Prostate gland (tissue), 2 donors: ENCODE measurements at regions not wholly inside any gene's neighbourhood (a gene's known extent, or its start where the extent isn't known, plus 50 kb on each side); places are given as distances from the start of the nearest gene placed in this dataset.

Experiments
- POLR2AphosphoS5 ChIP-seq: sonication (generic); formaldehyde crosslinking; IDR thresholded peaks from one replicate; pipeline ENCODE4 v1.6.1; 2017; ENCODE audit warnings: antibody characterized with exemption
- TF ChIP-seq, protein P1 (sequence below), 4 experiments: fragments of 200-600 bp in 2 of 4; fragments of 450-650 bp in 2 of 4; sonication (generic) in 2 of 4; IDR thresholded peaks; 1 replicate in 3 of 4; 2 replicates in 1 of 4; pipeline ENCODE4 v1.5.1; 2016 to 2019; ENCODE audit warnings: antibody characterized with exemption in 4 of 4, mild to moderate bottlenecking in 2 of 4, moderate library complexity in 2 of 4

- TF ChIP-seq, protein P1, sequence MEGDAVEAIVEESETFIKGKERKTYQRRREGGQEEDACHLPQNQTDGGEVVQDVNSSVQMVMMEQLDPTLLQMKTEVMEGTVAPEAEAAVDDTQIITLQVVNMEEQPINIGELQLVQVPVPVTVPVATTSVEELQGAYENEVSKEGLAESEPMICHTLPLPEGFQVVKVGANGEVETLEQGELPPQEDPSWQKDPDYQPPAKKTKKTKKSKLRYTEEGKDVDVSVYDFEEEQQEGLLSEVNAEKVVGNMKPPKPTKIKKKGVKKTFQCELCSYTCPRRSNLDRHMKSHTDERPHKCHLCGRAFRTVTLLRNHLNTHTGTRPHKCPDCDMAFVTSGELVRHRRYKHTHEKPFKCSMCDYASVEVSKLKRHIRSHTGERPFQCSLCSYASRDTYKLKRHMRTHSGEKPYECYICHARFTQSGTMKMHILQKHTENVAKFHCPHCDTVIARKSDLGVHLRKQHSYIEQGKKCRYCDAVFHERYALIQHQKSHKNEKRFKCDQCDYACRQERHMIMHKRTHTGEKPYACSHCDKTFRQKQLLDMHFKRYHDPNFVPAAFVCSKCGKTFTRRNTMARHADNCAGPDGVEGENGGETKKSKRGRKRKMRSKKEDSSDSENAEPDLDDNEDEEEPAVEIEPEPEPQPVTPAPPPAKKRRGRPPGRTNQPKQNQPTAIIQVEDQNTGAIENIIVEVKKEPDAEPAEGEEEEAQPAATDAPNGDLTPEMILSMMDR (IDR thresholded peaks at IDR 0.05): no peak
- TF ChIP-seq POLR2AphosphoS5: no peak
These were observed 232.6 kb upstream of the IRX3 start for GRCh38 chr16:54519161-54519695.
